ENCODE measurements at regions not wholly inside any gene's neighbourhood (a gene's known extent, or its start where the extent isn't known, plus 50 kb on each side); places are given as distances from the start of the nearest gene placed in this dataset.

GRCh38 chr11:112401036-112401769 is 140.5 kb upstream of the PLET1 start:
- no peak for DNase-seq (ENCODE audit: low read depth)

- DNase-seq (ENCODE audit: low read depth): no peak
Observed at GRCh38 chr11:112403432-112403831, 142.8 kb upstream of the PLET1 start.

GRCh38 chr11:112404112-112404511 is 143.5 kb upstream of the PLET1 start:
- DNase-seq (ENCODE audit: low read depth): no peak

- DNase-seq (ENCODE audit: low read depth): no peak
Observed at GRCh38 chr11:112408517-112408916, 147.9 kb upstream of the PLET1 start.

- no peak for DNase-seq (ENCODE audit: low read depth)
Observed at GRCh38 chr11:112410325-112410724, 149.7 kb upstream of the PLET1 start.

GRCh38 chr11:112412383-112412782 is 151.7 kb upstream of the PLET1 start:
- DNase-seq (ENCODE audit: low read depth): no peak

- DNase-seq (ENCODE audit: low read depth): no peak
Observed at GRCh38 chr11:112417339-112417738, 156.7 kb upstream of the PLET1 start.

GRCh38 chr11:112418438-112418837 is 157.8 kb upstream of the PLET1 start:
- DNase-seq (ENCODE audit: low read depth): no peak

- no peak for DNase-seq (ENCODE audit: low read depth)
Observed at GRCh38 chr11:112421879-112422278, 161.2 kb upstream of the PLET1 start.

GRCh38 chr11:112425121-112425520 is 164.5 kb upstream of the PLET1 start:
- DNase-seq (ENCODE audit: low read depth): no peak

- no peak for DNase-seq (ENCODE audit: low read depth)
Observed at GRCh38 chr11:112437096-112437495, 176.4 kb upstream of the PLET1 start.

- no peak for DNase-seq (ENCODE audit: low read depth)
Observed at GRCh38 chr11:112439614-112440013, 179.0 kb upstream of the PLET1 start.

- DNase-seq (ENCODE audit: low read depth): no peak
Observed at GRCh38 chr11:112440518-112440917, 179.9 kb upstream of the PLET1 start.

GRCh38 chr11:112448168-112448567 is 187.5 kb upstream of the PLET1 start:
- DNase-seq (ENCODE audit: low read depth): no peak

GRCh38 chr11:112448806-112449205 is 188.1 kb upstream of the PLET1 start:
- no peak for DNase-seq (ENCODE audit: low read depth)

- no peak for DNase-seq (ENCODE audit: low read depth)
Observed at GRCh38 chr11:112451250-112451649, 190.6 kb upstream of the PLET1 start.

- DNase-seq (ENCODE audit: low read depth): peak; percentile 52
Observed at GRCh38 chr11:112453601-112454577, 193.2 kb upstream of the PLET1 start.

- no peak for DNase-seq (ENCODE audit: low read depth)
Observed at GRCh38 chr11:112454841-112455240, 194.2 kb upstream of the PLET1 start.

GRCh38 chr11:112455791-112456190 is 195.1 kb upstream of the PLET1 start:
- no peak for DNase-seq (ENCODE audit: low read depth)

GRCh38 chr11:112457532-112457931 is 196.9 kb upstream of the PLET1 start:
- no peak for DNase-seq (ENCODE audit: low read depth)

GRCh38 chr11:112459001-112459400 is 198.3 kb upstream of the PLET1 start:
- DNase-seq (ENCODE audit: low read depth): no peak

GRCh38 chr11:112460141-112460540 is 199.5 kb upstream of the PLET1 start:
- DNase-seq (ENCODE audit: low read depth): no peak

- no peak for DNase-seq (ENCODE audit: low read depth)
Observed at GRCh38 chr11:112464949-112465348, 204.3 kb upstream of the PLET1 start.

Measured in CMK (cell line).